HG02678 (cell line): ENCODE measurements at regions not wholly inside any gene's neighbourhood (a gene's known extent, or its start where the extent isn't known, plus 50 kb on each side); places are given as distances from the start of the nearest gene placed in this dataset.

Experiments used
- ATAC-seq: cut with Tn5 transposase; IDR thresholded peaks from one replicate; pipeline ENCODE4 v1.9.1; 2021; ENCODE audit warnings: mild to moderate bottlenecking, moderate library complexity; ENCODE audit not compliant: unreplicated experiment

DNA sequence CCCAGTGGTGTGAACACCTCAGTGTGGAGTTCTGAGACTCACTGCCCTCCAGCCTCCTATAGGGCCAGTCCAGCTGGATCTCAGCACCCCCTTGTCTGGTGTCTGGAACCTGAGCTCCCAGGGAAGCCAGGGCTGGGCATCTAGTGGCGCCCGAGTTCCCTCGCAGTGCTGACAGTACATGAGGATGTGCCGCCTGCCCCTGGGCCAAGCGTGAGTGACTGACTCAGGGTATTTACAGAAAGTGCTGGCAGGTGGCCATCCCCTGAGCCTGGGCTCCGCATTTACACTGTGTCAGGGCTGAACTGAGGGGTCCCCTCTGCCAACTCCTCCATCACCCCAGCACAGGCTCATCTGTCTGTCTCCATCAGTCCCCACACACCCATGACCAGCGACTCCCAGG lies 185.3 kb downstream of the BRD1 start:
- ATAC-seq = no peak

DNA sequence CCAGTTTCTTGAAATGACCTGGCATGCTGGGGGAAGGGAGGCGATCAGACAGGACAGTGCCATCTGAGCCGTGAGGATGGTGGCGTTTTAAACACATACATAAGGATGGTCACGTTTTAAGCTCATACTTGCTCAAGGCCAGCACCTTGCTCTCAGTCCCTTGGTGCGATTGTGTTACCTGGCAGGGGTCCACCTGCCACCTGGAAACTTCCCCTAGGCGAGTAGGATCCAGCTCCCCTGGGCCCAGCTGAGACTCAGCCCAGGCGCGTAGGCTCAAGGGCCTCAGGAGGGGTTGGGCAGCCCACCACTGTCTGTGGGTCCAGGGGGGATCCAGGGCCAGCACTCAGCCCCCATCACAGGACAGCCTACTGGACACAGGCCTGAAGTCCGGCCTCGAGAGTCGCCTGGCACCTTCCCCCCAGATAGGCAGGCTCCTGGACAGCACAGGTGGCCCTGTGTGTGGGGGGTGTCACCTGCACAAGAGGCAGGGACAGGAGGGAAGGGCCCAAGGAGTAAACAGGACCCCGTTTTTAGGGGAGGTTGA lies 185.8 kb downstream of the BRD1 start:
- ATAC-seq = no peak

DNA sequence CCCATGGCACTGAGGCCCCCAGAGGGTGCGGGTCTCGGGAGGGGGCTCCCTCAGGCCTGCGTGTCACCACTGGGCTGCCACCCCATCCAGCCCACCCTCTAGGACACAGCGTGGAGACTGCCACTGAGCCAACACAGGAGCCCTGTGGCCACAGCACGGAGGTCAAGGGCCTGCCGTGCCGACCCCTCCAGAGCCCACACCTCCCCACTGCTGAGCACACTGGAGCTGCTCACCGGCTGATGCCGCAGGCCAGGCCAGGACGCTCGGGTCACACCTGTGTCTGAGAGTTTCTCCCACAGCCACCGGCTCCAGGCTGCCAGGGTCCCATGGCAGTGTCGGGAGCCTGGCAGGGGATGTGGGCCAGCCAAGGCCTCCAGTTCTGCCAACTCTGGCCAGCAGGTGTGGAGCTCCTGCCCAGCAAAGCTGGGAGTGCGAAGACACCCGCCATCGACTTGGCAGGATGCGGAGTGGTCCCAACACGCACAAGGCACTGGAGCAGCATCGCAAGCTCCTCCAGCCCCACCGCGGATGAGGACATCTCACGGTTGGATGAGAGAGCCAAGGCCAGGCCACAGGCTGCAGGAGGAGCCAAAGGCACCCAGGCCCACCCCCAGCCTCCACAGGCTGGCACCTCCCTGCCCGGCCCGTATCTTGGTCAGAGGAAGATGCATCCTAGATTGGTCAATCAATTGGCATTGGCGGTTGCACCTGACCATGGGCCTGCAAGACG lies 187.1 kb downstream of the BRD1 start:
- no peak for ATAC-seq

DNA sequence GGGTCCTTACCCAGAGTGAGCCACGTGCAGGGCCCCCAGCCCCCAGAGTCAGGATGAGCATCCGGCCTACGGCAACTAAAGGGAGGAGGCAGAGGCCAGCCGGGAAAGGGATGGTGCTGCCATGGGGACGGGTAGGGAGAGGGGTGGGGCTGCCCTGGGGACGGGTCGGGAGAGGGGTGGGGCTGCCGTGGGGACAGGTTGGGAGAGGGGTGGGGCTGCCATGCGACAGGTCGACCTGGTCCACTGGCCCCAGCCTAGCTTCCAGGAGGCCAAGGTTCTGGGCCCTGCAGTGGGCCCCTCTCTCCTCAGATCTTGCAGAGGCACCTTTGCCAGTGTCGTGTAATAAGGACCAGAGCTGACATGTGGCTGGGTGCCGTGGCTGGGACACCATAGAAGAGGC lies 187.7 kb downstream of the BRD1 start:
- no peak for ATAC-seq

DNA sequence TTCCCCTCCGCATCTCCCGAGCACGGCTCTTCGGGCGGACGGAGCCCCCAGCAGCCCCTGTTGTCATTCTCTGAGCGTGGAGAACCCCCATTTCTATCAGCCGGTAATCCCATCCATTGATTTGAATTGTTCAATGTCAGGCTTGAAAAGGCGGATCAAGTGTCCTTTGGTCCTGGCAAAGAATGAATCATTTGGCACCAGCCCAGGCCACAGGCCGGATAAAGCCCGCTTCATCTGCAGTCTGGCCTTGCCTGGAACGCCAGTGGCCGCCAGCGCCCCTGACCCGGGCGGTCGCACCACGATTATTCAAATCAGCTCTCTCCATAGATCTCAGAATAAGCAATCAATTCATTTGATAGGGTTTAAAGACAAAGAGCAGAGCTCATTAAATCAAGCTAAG lies 188.9 kb downstream of the BRD1 start:
- ATAC-seq = no peak

DNA sequence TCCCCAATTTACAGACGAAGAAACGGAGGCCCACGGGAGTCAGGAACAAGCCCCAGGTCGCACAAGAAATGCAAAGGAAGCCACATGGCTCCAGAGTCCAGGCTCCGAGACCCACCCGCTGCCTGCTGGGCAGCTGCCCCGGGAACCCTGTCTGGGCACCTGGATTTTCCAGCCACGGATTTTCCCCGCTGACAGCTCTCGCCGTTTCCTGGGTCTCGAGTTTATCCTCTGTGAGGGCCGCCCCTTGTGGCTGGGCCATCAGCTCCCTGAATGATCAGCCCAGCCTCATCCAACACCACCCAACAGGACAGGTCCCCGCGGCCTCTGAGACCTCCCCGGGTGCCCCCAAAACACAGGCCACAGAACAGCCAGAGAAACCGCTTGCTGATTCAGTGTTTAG lies 189.7 kb downstream of the BRD1 start:
- no peak for ATAC-seq

DNA sequence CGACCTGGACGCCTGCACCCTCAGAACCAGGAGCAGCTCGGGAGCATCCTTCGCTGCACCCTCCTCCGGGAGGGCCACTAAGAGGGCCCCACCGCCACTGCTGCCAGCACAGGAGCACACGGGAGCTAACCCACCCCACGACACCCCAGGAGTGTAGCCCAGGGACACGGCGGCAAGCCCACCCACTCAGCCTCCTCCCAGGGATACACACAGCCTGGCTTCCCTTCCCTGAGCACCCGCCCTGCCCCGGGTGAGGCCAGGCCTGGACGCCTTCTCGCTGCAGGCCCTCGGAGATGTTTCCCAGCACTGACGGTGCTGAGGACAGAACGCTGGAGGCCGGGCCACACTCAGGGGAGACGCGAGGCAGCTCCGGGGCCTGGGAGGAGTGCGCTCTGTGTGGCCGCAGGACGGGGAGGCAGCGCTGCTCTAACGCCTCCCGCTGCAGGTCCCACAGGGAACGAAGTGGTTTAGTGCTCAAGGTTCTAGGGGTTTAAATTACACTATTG lies 190.4 kb downstream of the BRD1 start:
- no peak for ATAC-seq

DNA sequence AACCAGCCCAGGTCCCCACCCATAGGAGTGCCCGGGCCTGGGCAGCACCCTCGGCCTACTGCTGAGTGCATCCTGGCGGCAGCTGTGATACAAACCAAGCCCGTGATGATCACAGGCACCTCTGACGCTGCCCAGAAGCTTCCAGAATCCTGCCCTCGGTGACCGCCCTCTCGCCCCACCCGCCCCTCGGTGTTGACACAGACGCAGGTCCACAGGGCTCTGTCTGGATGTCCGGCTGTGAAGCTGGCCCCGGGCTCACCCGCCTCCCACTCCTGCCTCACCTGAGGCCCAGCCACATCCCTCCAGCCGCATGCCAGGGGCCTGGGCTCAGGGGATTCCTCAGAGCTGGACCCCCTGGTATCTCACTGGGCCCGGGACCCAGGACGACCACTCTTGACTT lies 191.0 kb downstream of the BRD1 start:
- ATAC-seq = no peak

DNA sequence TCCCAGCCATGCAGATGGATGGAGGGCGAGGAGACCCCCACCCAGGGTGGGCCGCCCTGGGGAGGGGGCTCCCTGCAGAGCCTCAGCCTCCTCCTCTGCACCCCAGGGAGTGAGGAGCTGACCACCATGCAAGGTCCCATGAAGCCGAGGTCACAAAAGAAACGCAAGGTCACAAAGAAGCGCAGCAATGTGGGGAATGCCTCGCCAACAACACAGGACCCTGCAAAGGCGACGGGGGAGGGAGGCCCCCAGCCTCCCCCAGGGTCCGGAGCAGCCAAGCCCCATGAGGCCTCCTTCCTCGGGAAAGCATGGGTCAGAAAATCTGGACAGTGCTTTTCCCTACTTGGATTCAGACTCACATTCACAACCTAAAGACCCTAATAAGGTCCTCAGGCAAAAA lies 191.5 kb downstream of the BRD1 start:
- ATAC-seq = no peak

DNA sequence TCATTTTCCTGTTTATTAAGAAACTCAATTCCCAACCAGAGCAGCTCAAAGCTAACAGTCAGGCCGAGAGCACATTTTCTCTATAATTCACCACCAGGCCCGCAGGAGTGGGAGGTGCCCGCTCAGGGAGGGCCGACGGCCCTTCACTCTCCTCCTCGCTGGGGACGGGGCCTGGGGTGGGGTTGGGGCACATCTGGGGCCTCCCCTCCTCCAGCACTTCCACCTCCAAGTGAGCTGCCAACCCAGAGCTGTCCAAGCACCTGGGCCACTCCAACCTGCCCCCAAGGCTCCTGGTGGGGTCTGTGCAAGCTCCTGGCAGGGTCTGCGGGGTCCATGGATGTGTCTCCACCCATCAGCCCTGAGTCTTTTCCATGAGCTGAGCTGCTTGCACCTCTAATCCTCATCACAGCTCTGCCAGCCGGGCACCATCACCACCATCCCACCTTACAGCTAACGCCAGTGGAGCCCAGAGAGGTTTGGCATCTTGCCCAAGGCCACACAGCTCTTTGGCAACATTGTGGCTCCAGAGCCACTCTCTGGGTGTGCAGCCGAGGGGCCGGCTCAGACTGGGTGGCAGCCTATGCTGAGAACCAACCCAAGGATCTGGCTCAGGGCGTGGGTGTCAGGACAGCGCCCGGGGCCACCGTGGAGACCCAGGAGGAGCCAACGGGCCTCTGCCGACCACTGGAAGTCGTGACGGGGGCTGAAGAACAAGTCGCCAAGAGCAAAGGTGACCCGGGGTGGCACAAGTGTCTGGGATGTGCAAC lies 193.5 kb downstream of the BRD1 start:
- no peak for ATAC-seq

DNA sequence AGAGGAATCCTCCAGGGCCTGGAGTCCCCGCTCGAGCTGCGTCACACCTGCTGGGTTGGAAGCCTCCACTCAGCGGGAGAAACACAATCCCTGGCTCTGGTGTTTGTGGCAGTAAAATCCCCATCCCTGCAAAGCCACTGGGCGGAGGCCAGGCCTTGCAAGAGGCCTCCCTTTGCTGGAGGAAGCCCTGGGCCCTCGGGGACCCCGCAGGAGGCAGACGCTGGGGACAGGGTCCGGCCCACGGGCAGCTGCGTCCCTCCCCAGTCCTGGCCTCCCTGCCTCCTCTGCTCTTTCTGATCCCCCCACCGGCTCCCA lies 194.7 kb downstream of the BRD1 start:
- no peak for ATAC-seq

DNA sequence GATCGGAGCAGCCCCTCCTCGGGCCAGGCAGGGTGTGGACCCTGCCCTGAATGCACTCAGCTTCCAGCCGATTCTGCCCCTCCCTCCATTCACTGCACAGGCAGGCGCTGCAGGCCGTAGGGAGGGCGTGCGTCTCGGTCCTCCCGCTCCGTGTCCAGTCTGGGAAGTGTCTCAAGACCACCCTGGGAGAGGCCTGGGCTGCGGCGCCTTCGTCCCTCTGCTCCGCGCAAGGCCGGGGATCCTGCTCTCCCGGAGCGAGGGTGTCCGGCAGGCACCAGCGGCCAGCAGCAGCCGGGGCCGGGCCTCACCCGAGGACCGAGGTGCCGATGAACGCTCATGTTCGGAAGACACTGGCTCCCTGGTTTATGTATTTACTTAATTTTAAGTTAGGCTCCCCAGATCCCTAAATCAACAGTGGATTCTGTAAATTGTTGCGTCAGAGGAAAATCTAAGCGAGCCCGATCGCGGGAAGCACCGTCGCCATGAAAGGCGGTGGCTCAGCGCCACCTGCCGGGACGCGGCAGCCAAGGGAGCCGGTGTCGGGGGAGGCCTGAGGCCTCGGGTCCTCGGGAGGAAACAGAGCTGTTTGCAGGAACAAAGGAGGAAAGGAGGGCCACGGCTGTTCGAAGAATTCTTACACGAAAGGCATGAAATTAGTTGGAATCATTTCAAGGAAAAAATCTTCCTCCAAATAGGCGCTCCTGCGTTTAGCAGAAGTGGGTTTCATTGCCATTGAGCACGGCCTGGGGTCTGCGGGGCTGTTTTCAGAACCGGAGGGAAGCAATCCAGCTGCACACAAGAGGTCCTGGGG lies 195.3 kb downstream of the BRD1 start:
- ATAC-seq = no peak

DNA sequence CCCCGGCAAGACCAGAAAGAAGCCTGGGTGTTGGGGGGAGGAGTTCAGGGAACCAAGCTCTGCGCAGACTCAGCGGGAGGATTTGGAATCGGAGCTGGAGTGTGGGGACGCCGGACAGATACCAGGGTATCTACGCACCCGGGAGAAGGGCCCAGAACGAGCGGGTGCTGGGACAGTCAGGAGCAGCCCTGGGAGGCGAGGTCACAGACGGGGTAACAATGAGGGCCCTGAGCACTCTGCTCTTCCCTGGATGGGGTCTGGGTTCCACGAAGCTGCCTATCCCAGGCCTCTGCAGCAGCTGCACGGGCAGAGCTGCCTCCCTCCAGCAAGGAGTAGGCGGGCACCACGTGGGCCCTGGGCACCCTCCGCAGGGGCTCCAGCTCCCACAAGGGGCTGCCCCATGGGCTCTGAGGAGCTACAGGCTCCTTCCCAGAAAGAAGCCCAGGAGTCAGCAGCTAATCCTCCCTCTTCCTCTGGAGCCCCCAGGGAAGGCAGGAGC lies 197.2 kb downstream of the BRD1 start:
- no peak for ATAC-seq

DNA sequence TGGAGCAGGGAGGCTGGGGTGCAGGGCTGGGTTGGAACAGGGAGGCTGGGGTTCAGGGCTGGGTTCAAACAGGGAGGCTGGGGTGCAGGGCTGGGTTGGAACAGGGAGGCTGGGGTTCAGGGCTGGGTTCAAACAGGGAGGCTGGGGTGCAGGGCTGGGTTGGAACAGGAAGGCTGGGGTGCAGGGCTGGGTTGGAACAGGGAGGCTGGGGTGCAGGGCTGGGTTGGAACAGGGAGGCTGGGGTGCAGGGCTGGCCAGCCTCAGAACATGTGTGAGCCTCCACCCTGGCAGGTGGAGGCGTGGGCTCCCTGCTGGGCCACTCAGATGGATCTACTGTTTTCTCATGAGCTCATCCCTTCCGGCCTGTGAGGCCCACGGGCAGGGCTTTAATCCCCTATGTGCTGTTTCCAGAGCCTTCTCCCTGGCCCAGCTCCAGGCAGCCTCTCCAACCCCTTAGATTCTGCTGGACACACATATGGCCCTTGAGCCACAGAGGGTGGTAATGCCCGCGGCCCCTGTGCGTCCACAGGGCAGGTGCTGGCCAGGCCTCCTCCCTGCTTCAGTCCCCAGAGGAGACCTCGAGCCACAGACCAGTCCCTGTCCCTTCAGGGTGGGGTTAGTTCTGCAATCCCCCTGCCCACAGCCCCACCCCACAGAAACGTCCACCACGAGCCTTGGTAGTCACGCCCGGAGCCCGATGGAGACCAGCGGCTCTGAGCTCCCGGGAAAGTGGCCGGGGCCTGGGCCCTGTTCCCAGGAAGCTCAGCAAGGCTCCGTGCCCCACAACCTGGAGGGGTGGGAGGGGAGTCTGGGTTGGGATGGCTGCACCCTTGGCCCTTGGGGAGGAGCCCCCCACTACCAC lies 197.9 kb downstream of the BRD1 start:
- ATAC-seq = no peak

DNA sequence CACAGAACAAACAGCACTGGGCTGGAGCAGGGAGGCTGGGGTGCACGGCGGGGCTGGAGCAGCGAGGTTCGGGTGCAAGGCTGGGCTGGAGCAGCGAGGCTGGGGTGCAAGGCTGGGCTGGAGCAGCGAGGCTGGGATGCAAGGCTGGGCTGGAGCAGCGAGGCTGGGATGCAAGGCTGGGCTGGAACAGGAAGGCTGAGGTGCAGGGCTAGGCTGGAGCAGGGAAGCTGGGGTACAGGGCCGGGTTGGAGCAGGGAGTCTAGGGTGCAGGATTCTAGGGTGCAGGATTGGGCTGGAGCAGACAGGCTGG lies 198.5 kb downstream of the BRD1 start:
- no peak for ATAC-seq

DNA sequence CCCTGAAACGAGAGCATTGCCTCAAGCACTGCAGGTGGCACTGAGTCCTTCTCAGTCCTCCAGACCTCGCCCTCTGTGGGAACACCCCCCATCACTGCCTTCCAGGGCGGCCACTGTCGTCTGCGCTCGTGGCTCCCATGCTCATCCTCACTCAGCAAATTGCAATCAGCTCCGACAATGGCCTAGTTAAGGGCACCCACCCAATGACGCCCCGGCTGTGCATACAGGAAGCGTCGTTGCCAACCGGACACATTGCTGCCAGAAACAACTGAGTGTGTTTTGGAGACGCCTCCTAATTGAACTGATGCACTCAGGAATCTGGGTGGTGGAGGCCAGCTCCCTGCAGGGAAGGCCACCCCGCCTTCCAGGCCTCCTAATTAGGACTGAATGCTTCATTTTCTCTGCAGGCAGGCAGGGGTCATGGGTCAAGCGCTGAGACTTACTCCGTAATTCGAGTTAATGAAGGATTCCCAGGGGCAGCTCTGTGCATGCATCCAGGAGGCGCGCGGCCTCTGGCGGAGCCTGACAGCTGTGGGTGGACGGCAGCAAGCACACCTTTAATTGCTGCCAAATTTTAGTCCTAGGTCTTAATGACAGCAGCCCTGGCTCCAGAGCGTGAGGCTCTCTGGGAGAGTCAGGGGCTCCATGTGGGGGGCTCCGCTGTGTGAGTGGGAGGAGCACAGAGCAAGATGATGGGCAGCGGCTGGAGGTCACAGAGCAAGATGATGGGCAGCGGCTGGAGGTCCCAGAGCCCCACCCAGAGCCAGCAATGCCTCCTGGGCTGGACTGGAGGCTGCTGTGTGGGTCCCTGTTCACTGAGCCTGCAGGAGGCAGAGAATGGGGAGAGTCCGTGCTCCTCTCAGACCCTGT lies 199.0 kb downstream of the BRD1 start:
- no peak for ATAC-seq

DNA sequence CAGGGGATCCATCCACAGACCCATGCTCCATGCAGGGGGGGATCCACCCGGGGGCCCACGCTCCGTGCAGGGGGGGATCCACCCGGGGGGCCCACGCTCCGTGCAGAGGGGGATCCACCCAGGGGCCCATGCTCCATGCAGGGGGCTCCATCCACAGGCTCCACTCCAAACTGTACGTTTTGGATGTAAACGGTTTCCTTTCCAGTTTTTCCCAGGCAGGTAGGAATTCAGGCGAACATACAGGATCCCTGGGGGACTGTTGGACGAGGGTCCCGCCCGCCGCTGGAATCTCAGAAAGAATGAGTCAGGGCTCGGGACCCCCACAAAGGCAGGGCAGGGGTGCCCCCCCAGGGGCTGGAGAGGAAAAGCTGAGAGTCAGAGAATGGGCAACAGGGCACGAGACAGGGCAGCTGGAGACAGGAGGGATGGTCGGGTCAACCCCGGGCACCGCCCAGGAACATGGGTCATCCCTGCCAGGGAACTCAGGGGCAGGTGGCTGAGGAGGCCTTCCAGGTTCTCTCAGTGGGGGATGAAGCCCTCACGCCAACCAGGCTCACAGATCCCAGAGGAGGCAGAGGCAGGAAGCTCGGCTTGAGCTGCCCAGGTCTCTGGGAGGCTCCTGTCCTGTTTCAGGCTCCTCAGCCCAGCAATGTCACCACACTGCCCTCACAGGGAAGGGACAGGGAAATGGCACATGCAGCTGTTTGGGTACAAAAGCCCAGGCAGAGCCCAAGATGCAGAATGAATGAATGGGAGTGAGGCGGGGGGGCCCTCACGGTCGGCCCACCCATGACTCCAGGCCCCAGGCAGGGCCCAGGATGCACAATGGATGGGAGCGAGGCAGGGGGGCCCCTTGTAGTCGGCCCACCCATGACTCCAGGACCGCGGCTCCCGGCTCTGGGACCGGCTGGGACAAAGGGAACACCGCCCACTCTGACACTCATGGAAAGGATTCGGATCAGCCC lies 200.2 kb downstream of the BRD1 start:
- ATAC-seq = no peak
